Small intestine (tissue), 7 donors: ENCODE measurements at regions not wholly inside any gene's neighbourhood (a gene's known extent, or its start where the extent isn't known, plus 50 kb on each side); places are given as distances from the start of the nearest gene placed in this dataset.

ENCODE experiments used
- DNase-seq, 2 donors: peaks; one replicate each; pipeline versions ENCODE4 v3.0.0 to v3.0.0-alpha.2; 2013
- FAIRE-seq: peaks from 2 replicates; lab custom pipeline; 2012; peaks lifted over from hg19 to GRCh38; lab: Jason Lieb, UNC
- H3K27ac ChIP-seq, 3 donors: one replicate each; pipeline ENCODE4 v1.5.1; 2013; ENCODE audit warnings: low read length in 2 of 3, mild to moderate bottlenecking in 2 of 3, control low read depth in 1 of 3, inconsistent platforms in 1 of 3, low read depth in 1 of 3, moderate library complexity in 1 of 3
- H3K27me3 ChIP-seq, 3 donors: one replicate each; pipeline ENCODE4 v1.6.1; 2013; ENCODE audit warnings: low read length in 3 of 3, inconsistent platforms in 1 of 3; ENCODE audit not compliant: control insufficient read depth in 3 of 3, insufficient read depth in 3 of 3
- H3K36me3 ChIP-seq, 3 donors: one replicate each; pipeline ENCODE4 v1.6.1; 2013; ENCODE audit warnings: low read length in 3 of 3, inconsistent platforms in 1 of 3, low read depth in 1 of 3, mild to moderate bottlenecking in 1 of 3, moderate library complexity in 1 of 3; ENCODE audit not compliant: control insufficient read depth in 3 of 3, insufficient read depth in 2 of 3
- H3K4me1 ChIP-seq, 3 donors: one replicate each; pipeline ENCODE4 v1.6.1; 2013; ENCODE audit warnings: low read length in 2 of 3, inconsistent platforms in 1 of 3, low read depth in 1 of 3, mild to moderate bottlenecking in 1 of 3, moderate library complexity in 1 of 3; ENCODE audit not compliant: control insufficient read depth in 3 of 3, insufficient read depth in 2 of 3
- H3K4me3 ChIP-seq, 3 donors: one replicate each; pipeline ENCODE4 v1.5.1; 2013; ENCODE audit warnings: low read length in 3 of 3, control low read depth in 1 of 3, inconsistent platforms in 1 of 3, low read depth in 1 of 3, mild to moderate bottlenecking in 1 of 3, moderate library complexity in 1 of 3
- H3K9me3 ChIP-seq, 2 donors: one replicate each; pipeline ENCODE4 v1.6.1; 2013; ENCODE audit warnings: low read depth in 1 of 2, low read length in 1 of 2; ENCODE audit not compliant: control insufficient read depth in 2 of 2, insufficient read depth in 1 of 2
- WGBS, 3 donors: extraction: QIAGEN DNeasy Blood & Tissue Kit; methylation state at CpG; one replicate each; pipeline ENCODE4 v1.1.7; 2013; 5-methylcytosine and 5-hydroxymethylcytosine counted together
- donor health status: healthy with polysubstance abuse.
- donor health status: control.
- donor health status: control.
- donor health status: Bipolar disorder and iron deficiency.
- donor health status: healthy.

DNA sequence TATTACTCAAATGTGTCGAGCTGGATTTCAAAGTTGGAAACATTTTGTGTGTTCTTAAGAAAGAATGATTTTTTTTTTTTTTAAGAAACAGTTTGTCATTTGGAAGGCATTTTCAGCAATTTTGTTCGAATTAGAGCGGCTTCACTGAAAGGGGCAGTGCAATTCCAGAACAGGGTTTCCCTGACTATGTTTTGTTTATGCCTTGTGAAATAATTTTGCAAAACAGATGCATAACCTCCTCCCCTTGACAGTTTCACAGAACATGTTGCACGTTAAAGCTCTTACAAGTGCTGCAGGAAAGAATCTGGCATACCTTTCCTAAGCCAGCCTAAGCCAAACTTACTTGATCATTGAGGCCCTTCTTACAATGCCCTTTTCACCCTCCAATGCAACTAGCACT, 216.0 kb upstream of the SSTR4 start:
- H3K4me1 ChIP-seq = no peaks in the 10 kb centered on the region
- no peak overlapping the region for H3K27ac ChIP-seq
- H3K4me3 ChIP-seq = no peak overlapping the region
- 78 to 85% (median 81%) methylated on average over 4 of the region's 4 CpGs for WGBS, 3 donors
- H3K27me3 ChIP-seq = no peaks in the 10 kb centered on the region
- no peak for FAIRE-seq
- H3K9me3 ChIP-seq = no peaks in the 10 kb centered on the region
- H3K36me3 ChIP-seq = no peaks in the 10 kb centered on the region
- DNase-seq = no peak

DNA sequence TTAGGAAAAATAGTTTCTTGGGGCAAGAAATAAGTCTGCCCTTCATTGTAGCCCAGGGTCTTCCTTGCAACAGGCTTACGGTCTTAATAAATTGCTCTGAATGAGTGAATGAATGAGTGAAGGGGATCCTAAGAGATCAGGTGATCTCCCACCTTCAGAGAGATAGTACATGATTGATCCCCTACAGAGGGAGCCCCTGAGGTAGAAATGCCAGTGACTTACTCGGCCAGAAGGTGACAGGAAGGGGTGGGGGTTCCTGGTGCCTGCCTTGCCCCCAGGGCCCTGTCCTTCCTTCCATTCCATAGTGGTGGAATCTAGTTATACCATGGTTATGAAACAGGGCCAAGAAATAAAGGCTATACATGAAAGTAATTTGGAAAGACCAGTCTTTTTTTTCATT, 215.3 kb upstream of the SSTR4 start:
- Histone ChIP-seq H3K9me3 (no peaks in the 10 kb centered on the region), H3K27ac (no peak overlapping the region), H3K4me3 (no peak overlapping the region), H3K4me1 (no peaks in the 10 kb centered on the region), H3K36me3 (no peaks in the 10 kb centered on the region), H3K27me3 (no peaks in the 10 kb centered on the region)
- WGBS, 3 donors = 57 to 59% (median 59%) methylated on average over 2 of the region's 2 CpGs
- FAIRE-seq (no peak), DNase-seq (no peak)

DNA sequence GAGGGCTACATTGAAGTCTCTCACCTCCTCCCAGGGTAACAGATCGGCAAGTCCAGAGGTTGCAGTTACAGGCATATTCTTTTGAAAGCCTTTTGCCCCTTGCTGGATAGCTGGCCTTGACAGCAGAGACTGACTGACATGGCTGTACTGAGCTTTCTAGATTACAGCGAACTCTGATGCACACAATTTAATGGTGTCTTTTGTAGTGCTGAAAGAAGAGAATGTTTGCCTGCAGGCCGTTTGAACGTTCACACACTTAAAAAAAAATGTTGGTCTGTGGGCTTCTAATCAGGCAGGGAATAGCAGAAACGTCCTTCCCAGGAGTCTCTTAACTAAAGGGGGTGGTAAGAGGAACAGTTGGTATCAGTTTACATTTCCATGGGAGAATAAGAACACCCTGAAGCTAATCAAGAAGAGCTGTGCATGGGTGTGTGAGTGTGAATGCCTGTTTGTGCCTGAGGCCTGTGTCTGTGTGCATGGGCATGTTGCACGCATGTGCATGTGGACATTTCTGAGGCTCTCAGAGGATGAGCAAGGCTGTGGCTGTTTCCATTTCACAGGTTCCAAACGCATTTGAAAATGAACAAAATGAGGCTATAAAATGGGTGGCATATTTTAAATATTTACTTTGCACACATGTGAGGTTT, 213.9 kb upstream of the SSTR4 start:
- no peak overlapping the region for H3K27ac ChIP-seq
- DNase-seq (no peak), FAIRE-seq (no peak)
- no peak overlapping the region for H3K4me3 ChIP-seq
- no peaks in the 10 kb centered on the region for H3K9me3 ChIP-seq
- H3K4me1 ChIP-seq = no peaks in the 10 kb centered on the region
- H3K27me3 ChIP-seq = no peaks in the 10 kb centered on the region
- H3K36me3 ChIP-seq = no peaks in the 10 kb centered on the region
- 48 to 64% (median 56%) methylated on average over 7 of the region's 7 CpGs for WGBS, 3 donors

DNA sequence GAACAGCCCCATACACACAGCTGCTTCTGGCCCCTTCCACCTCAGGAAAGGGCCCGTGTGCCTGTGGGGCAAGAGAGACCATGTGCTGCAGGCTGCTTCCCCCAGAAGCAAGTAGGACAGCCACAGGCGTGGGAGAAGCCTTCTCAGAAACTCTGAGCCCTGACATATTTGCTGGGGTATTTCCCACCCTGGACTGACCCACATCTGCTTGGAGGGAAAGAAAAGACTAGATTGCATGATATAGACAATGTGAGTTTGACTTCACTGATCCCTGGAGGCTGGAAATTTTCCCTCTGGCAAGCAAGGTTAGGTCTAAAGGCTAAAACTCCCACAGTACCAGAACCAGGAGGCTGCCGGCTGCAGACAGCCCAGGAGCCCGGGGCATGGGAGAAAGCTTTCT, 213.3 kb upstream of the SSTR4 start:
- no peak for FAIRE-seq
- DNase-seq = no peak
- Histone ChIP-seq H3K9me3 (no peaks in the 10 kb centered on the region), H3K27ac (no peak overlapping the region), H3K4me3 (no peak overlapping the region), H3K27me3 (no peaks in the 10 kb centered on the region), H3K4me1 (no peaks in the 10 kb centered on the region), H3K36me3 (no peaks in the 10 kb centered on the region)
- 75 to 78% (median 77%) methylated on average over 4 of the region's 4 CpGs for WGBS, 3 donors

DNA sequence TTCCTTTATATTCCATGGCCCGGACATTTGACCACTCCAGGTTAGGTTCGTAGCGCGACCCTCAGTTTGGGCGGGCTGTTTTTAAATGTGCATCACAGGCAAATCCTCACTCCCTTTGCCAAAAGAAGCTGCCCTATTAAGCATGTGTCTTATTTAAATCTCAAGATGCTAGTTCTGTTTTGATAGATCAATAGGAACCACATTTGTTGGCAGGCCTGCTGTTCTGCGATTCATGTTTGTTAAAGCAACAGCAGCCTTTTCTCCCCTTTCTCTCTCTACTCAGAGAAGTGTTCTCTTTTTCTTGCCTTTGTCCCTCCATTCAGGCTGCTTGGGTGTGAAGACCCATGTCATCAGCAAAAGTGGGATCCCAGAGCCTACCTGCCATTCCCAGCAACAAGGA, 212.0 kb upstream of the SSTR4 start:
- DNase-seq = no peak
- Histone ChIP-seq H3K36me3 (no peaks in the 10 kb centered on the region), H3K27me3 (no peaks in the 10 kb centered on the region), H3K4me3 (no peak overlapping the region), H3K4me1 (no peaks in the 10 kb centered on the region), H3K27ac (no peak overlapping the region), H3K9me3 (no peaks in the 10 kb centered on the region)
- WGBS, 3 donors = 94 to 96% (median 96%) methylated on average over 6 of the region's 6 CpGs
- FAIRE-seq = no peak

DNA sequence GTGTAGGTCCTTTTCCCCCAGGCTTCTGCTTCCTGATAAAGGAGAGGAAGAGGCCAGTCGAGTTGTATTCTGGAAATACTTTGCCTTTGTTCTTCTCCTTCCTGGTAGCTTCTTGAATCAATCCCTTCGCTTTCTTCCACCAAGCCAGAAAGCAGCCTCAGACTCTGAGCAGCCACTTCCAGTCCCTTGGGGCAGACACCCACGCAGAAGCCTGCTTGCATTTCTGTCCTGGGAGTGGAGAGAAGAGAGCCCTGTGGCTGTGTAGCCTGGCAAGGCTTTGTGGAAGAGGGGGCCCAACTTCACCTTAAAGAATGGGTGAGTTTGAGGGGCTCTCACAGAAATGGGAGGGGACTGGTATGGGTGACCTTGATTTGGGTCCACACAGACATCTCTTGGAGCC, 211.0 kb upstream of the SSTR4 start:
- 70 to 71% (median 70%) methylated on average over 3 of the region's 3 CpGs for WGBS, 3 donors
- FAIRE-seq (no peak), DNase-seq (no peak)
- H3K36me3 ChIP-seq = no peaks in the 10 kb centered on the region
- no peaks in the 10 kb centered on the region for H3K27me3 ChIP-seq
- no peaks in the 10 kb centered on the region for H3K9me3 ChIP-seq
- no peak overlapping the region for H3K4me3 ChIP-seq
- no peak overlapping the region for H3K27ac ChIP-seq
- no peaks in the 10 kb centered on the region for H3K4me1 ChIP-seq

DNA sequence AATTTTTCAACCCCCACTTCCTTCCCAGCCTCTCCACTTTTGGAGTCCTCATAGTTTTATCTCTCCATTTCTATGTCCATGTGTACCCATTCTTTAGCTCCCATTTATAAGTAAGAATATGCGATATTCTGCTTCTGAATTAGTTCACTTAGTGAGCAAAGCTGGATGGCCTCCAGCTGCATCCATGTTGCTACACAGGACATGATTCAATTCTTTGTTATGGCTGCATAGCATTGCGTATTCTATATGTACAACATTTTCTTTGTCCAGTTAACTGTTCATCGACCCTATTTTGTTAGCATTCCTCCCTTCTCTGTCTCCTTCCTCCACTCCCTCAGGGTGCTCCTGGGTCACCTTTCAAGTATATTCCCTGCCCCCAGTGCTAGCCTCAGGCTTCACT, 210.0 kb upstream of the SSTR4 start:
- H3K4me3 ChIP-seq = no peak overlapping the region
- no peaks in the 10 kb centered on the region for H3K27me3 ChIP-seq
- 86 to 90% (median 90%) methylated on average over 3 of the region's 3 CpGs for WGBS, 3 donors
- H3K36me3 ChIP-seq = no peaks in the 10 kb centered on the region
- H3K9me3 ChIP-seq = no peaks in the 10 kb centered on the region
- no peak for FAIRE-seq
- no peak for DNase-seq
- H3K27ac ChIP-seq = no peak overlapping the region
- H3K4me1 ChIP-seq = no peaks in the 10 kb centered on the region

DNA sequence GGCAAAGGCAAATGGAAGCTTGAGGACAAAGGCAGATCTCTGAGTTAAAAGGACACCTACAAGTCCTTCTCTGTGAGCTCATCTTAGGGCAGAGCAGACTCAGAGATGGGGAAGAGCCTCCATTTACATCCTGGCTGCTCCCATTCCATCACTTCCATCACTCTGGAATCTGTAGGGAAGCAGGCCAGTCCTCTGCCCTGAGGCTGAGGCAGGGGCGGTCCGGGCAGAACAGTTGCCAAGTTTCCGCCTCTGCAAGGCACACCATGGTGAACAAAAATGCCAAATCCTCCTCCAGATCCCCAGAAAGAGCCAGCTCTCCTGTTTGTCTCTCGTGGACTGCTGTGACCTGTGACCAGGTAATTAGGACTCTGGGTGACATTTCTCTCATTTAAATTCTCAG, 209.6 kb upstream of the SSTR4 start:
- FAIRE-seq (no peak), DNase-seq (no peak)
- Histone ChIP-seq H3K27ac (no peak overlapping the region), H3K27me3 (no peaks in the 10 kb centered on the region), H3K9me3 (no peaks in the 10 kb centered on the region), H3K4me1 (no peaks in the 10 kb centered on the region), H3K36me3 (no peaks in the 10 kb centered on the region), H3K4me3 (no peak overlapping the region)
- WGBS, 3 donors = 77 to 86% (median 84%) methylated on average over 4 of the region's 4 CpGs
